SU-DHL-6 (cell line): ENCODE measurements at regions not wholly inside any gene's neighbourhood (a gene's known extent, or its start where the extent isn't known, plus 50 kb on each side); places are given as distances from the start of the nearest gene placed in this dataset.

Experiments used
- H2AFZ ChIP-seq: fragments of 200-600 bp; sonication (generic); 2 replicates; pipeline ENCODE4 v1.6.1; 2014; ENCODE audit warnings: low read depth, mild to moderate bottlenecking, moderate library complexity, mixed read lengths, antibody characterized with exemption, low read length; ENCODE audit not compliant: severe bottlenecking
- H3F3A ChIP-seq: fragments of 200-600 bp; shearing (Covaris generic); 2 replicates; pipeline ENCODE4 v1.6.0; 2016; ENCODE audit warnings: antibody characterized with exemption, mild to moderate bottlenecking; ENCODE audit not compliant: insufficient read depth
- H3K27ac ChIP-seq: fragments of 200-600 bp; sonication (generic); 2 replicates; pipeline ENCODE4 v1.5.1; 2016; ENCODE audit warnings: low read depth, mild to moderate bottlenecking, low read length, moderate library complexity, mixed read lengths
- H3K27me3 ChIP-seq: fragments of 200-600 bp; sonication (generic), shearing (Covaris generic); 2 replicates; pipeline ENCODE4 v1.6.0; 2014; ENCODE audit warnings: mild to moderate bottlenecking, low read length
- H3K36me3 ChIP-seq: fragments of 200-600 bp; sonication (generic); 2 replicates; pipeline ENCODE4 v1.6.1; 2014; ENCODE audit warnings: mild to moderate bottlenecking, low read length, mixed read lengths
- H3K4me2 ChIP-seq: fragments of 300-600, 200-600 bp; shearing (Covaris generic), sonication (generic); 2 replicates; pipeline ENCODE4 v1.6.0; 2014; ENCODE audit warnings: low read length, low read depth, mild to moderate bottlenecking; ENCODE audit not compliant: poor library complexity, severe bottlenecking
- H3K4me3 ChIP-seq: fragments of 200-600 bp; sonication (generic); 2 replicates; pipeline ENCODE4 v1.5.1; 2014; ENCODE audit warnings: antibody characterized with exemption, low read length, mild to moderate bottlenecking, mixed read lengths; ENCODE audit not compliant: insufficient read depth, poor library complexity, severe bottlenecking
- H3K79me2 ChIP-seq: fragments of 200-600 bp; sonication (generic); 2 replicates; pipeline ENCODE4 v1.6.1; 2014; ENCODE audit warnings: mild to moderate bottlenecking, low read length, moderate library complexity; ENCODE audit not compliant: insufficient read depth
- H3K9ac ChIP-seq: fragments of 200-600 bp; sonication (generic); 2 replicates; pipeline ENCODE4 v1.7.0; 2014; ENCODE audit warnings: mild to moderate bottlenecking, low read length
- H3K9me2 ChIP-seq: fragments of 200-600 bp; sonication (generic); replicated peaks from 2 replicates; pipeline ENCODE4 v1.6.1; 2014; ENCODE audit warnings: low read length; ENCODE audit not compliant: insufficient read depth
- H3K9me3 ChIP-seq: fragments of 200-600 bp; sonication (generic); 2 replicates; pipeline ENCODE4 v1.6.1; 2014; ENCODE audit warnings: low read length, mixed read lengths; ENCODE audit not compliant: insufficient read depth
- H4K20me1 ChIP-seq: fragments of 200-600 bp; sonication (generic); 2 replicates; pipeline ENCODE4 v1.6.1; 2014; ENCODE audit warnings: low read depth, mild to moderate bottlenecking, antibody characterized with exemption, low read length, moderate library complexity, mixed read lengths
- EZH2phosphoT487 ChIP-seq: fragments of 200-600 bp; sonication (generic), shearing (Covaris generic); conservative IDR thresholded peaks from 2 replicates; pipeline ENCODE4 v1.6.1; 2018; ENCODE audit warnings: mild to moderate bottlenecking, antibody characterized with exemption, low read length, moderate library complexity, mixed read lengths
- TF ChIP-seq, protein P1 (sequence below): fragments of 200-600 bp; sonication (generic); IDR thresholded peaks from one replicate; pipeline ENCODE4 v1.5.1; 2017; ENCODE audit warnings: antibody characterized with exemption, mild to moderate bottlenecking, low read length, moderate library complexity; ENCODE audit not compliant: insufficient read depth, poor library complexity, severe bottlenecking

- no peaks in the 10 kb centered on the region for H3K27me3 ChIP-seq
- H3K27ac ChIP-seq, result no peak overlapping the region
- no peaks in the 10 kb centered on the region for H3K36me3 ChIP-seq
- H2AFZ ChIP-seq, result no peak overlapping the region
- no peaks in the 10 kb centered on the region for H4K20me1 ChIP-seq
- no peaks in the 10 kb centered on the region for H3K9me2 ChIP-seq
- no peaks in the 10 kb centered on the region for H3K9me3 ChIP-seq
- TF ChIP-seq, protein P1, sequence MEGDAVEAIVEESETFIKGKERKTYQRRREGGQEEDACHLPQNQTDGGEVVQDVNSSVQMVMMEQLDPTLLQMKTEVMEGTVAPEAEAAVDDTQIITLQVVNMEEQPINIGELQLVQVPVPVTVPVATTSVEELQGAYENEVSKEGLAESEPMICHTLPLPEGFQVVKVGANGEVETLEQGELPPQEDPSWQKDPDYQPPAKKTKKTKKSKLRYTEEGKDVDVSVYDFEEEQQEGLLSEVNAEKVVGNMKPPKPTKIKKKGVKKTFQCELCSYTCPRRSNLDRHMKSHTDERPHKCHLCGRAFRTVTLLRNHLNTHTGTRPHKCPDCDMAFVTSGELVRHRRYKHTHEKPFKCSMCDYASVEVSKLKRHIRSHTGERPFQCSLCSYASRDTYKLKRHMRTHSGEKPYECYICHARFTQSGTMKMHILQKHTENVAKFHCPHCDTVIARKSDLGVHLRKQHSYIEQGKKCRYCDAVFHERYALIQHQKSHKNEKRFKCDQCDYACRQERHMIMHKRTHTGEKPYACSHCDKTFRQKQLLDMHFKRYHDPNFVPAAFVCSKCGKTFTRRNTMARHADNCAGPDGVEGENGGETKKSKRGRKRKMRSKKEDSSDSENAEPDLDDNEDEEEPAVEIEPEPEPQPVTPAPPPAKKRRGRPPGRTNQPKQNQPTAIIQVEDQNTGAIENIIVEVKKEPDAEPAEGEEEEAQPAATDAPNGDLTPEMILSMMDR, result no peak
- TF ChIP-seq EZH2phosphoT487, result no peak
- no peak overlapping the region for H3K9ac ChIP-seq
- H3K4me2 ChIP-seq, result no peak overlapping the region
- H3K79me2 ChIP-seq, result no peaks in the 10 kb centered on the region
- no peak overlapping the region for H3K4me3 ChIP-seq
- no peaks in the 10 kb centered on the region for H3F3A ChIP-seq
Observed at GRCh38 chr1:235019471-235019870, 109.2 kb downstream of the TOMM20 start.

DNA sequence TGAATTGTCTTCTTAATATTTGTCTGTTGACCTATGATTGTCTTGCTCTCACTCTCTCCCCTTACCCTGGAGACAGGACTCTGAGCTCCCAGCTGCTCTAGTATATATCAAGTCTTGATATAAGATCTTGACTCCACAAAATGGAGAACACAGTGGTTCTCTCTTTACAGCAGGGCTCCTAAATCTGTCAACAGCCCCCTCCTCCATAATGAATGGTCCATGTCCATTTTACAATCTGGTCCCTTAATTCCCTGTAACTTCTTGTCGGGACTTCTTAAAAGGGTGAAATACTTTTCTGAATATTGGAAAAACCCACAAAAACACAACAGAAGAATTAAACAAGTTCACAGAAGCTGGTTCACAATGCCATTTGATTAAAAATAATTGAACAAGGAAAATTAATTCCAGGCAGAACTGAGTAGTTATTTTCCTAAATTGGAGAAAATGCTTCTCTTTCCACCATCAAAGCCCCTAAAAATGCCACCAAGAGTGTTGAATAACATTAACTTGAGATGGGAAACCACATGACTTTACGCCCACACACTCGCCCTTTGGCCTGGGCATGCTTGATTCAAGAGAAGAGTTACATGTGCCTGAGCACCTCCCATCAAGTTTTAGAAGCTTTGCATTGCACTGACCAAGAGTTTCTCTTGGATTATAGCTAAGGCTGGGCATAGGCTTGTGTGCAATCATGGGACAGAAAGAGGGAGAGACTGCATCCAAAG is 109.8 kb downstream of the TOMM20 start:
- H3K27me3 ChIP-seq, result no peaks in the 10 kb centered on the region
- no peak overlapping the region for H3K27ac ChIP-seq
- no peak overlapping the region for H3K9ac ChIP-seq
- no peak overlapping the region for H3K4me2 ChIP-seq
- H3K79me2 ChIP-seq, result no peaks in the 10 kb centered on the region
- no peak overlapping the region for H3K4me3 ChIP-seq
- no peaks in the 10 kb centered on the region for H3K36me3 ChIP-seq
- no peaks in the 10 kb centered on the region for H4K20me1 ChIP-seq
- no peaks in the 10 kb centered on the region for H3F3A ChIP-seq
- H2AFZ ChIP-seq, result no peak overlapping the region
- H3K9me3 ChIP-seq, result no peaks in the 10 kb centered on the region
- TF ChIP-seq, protein P1, result no peak
- no peak for TF ChIP-seq EZH2phosphoT487
- no peaks in the 10 kb centered on the region for H3K9me2 ChIP-seq

GRCh38 chr1:235018161-235018560 is 110.5 kb downstream of the TOMM20 start:
- Histone ChIP-seq H3K27ac (no peak overlapping the region), H3K4me2 (no peak overlapping the region), H3K27me3 (no peaks in the 10 kb centered on the region), H4K20me1 (no peaks in the 10 kb centered on the region), H3K79me2 (no peaks in the 10 kb centered on the region), H3K4me3 (no peak overlapping the region), H3K9me3 (no peaks in the 10 kb centered on the region), H3K9ac (no peak overlapping the region), H3K9me2 (no peaks in the 10 kb centered on the region), H2AFZ (no peak overlapping the region), H3K36me3 (no peaks in the 10 kb centered on the region), H3F3A (no peaks in the 10 kb centered on the region)
- TF ChIP-seq, protein P1, result no peak
- TF ChIP-seq EZH2phosphoT487, result no peak
